HG02981 (cell line): ENCODE measurements at regions not wholly inside any gene's neighbourhood (a gene's known extent, or its start where the extent isn't known, plus 50 kb on each side); places are given as distances from the start of the nearest gene placed in this dataset.
"Not testable (repeated sequence)": the region's sequence is repeated elsewhere in the genome, so short reads cannot be mapped to it uniquely, and the experiment has no call there.

ENCODE experiments used
- ATAC-seq: cut with Tn5 transposase; IDR thresholded peaks from one replicate; pipeline ENCODE4 v1.9.1; 2021; ENCODE audit warnings: mild to moderate bottlenecking, moderate library complexity; ENCODE audit not compliant: unreplicated experiment

DNA sequence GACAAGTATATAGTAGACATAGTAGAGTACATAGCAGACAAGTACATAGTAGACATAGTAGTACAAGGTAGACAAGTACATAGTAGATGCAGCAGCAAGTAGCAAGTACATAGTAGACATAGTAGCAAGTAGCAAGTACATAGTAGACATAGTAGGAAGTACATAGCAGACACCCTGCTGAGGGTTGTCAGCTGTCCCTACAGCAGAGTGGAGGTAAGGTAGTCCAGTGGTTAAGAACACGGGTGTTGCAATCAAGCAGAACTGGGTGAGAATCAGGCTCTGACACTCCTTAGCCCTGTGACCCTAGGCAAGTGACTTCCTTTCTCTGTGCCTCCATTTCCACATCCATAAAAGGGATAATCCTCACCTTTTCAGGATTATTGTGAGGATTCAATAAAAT lies 94.7 kb downstream of the NOG start:
- no peak for ATAC-seq

DNA sequence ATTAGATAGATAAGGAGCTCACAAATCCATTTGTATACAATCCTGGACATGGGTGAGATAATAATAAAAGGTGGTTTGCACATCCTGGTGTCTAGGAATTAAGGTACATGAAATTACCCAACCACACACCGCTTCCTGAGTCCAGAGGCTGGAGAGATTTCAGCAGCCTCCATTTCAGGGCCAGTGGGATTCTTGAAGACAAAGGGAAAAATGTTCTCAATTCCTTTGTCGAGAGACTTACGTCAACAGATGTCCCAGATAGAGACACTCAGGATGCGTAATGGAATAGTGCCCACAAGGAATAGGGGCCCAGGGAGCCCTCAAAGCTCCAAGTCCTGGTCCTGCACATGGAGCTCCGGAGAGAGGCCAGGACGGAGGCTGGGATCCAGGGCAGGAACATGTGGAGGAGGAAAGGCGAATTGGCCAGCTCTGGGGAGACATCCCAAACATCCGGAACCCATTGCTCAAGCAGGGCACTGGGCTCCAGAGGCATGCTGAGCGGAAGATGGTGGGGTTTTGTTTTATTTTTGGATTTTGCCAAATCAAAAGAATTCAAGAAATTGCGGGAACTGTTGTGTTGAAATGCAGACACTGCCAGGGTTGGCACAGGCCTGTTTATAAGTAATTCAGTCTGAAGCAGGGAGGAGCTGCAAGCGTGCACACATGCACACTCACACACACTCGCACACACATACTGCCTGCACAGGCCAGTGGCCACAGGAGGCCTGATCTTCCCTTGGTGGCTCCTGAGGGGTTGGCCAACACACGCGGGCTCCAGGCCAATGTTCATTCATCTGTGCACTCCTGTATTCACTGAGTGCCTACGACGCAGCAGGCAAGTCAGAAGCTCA lies 97.2 kb downstream of the NOG start:
- no peak for ATAC-seq

DNA sequence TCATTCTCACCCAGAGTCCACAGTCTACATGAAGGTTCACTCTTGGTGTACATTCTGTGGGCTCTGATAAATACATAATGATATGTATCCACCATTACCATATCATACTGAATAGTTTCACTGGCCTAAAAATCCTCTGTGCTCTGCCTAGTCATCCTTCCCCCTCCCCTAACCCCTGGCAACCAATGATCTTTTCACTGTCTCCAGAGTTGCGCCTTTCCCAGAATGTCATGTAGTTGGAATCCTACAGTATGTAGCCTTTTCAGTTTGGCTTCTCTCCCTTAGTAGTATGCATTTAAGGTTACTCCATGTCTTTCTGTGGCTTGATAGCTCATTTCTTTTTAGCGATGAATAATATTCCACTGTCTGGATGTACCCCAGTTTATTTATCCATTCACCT lies 101.3 kb downstream of the NOG start:
- no peak for ATAC-seq

DNA sequence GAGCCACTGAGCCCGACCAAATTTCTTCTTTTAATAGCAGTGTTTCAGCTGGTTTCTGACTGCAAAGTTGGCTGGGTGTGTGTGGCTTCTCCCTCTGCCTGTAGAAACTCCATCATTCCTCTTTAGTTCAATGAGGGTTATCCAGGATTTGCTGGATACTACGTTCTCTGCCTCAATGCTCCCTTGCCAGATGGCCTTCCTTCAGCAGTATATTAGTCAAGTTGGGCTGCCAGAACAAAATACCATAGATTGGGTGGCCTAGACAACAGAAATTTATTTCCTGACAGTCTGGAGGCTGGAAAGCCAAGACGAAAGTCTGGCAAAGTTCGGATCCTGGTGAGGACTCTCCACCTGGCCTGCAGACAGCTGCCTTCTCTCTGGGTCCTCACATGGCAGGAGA lies 103.7 kb downstream of the NOG start:
- no peak for ATAC-seq

DNA sequence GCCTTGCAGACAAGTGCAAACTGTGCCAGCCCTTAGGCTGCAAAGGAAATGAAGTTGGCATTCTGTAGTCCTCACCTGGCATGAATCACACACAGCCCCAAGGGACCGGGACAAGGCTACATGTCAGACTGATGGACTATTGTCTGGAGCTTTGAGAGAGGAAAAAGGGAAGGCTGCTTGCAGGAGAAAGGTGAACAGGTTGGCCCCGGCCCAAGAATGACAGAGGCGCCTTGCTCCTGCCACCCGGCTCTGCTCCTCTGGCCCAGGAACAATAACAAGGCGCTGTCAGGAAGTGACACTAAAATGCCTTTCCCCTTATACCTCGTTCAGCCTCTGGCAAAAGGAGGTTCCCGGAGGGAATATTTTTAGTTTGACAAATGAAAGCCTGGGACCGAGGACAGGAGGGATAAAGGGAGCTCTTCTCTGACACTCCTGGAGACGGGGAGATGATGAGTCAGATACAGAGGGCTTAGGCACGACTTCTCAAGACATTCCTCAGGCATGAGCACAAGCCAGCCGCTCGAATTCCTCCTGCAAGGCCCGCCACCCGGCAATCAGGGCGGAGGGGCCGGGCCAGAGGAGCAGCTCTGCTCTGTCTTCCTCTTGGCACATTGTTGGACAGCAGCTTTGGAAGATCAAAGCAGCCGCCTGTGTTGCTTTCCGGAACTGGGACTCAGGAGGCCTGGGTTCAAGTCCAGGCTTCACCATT lies 105.8 kb downstream of the NOG start:
- no peak for ATAC-seq

DNA sequence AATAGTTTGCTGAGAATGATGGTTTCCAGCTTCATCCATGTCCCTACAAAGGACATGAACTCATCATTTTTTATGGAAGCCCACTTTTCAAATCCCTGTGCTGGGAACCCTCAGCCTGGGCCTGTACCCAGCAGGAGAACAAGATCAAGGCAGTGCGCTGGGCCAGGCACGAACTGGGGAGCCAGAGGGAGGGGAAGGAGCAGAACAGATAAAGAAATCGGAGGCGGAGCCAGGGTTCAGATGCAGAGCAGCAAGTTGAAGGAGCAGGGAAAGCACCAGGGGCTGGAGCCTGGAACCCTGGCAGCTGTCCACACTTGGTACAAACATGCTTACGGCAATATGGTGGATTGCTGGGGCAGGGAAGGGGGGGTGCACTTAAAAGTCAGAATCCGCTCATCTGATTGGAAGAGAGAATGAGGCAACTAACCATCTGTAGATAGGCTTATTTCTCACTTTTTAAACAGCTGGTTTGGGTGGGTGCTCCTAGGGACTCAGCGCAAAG lies 107.5 kb downstream of the NOG start:
- ATAC-seq, result no peak

DNA sequence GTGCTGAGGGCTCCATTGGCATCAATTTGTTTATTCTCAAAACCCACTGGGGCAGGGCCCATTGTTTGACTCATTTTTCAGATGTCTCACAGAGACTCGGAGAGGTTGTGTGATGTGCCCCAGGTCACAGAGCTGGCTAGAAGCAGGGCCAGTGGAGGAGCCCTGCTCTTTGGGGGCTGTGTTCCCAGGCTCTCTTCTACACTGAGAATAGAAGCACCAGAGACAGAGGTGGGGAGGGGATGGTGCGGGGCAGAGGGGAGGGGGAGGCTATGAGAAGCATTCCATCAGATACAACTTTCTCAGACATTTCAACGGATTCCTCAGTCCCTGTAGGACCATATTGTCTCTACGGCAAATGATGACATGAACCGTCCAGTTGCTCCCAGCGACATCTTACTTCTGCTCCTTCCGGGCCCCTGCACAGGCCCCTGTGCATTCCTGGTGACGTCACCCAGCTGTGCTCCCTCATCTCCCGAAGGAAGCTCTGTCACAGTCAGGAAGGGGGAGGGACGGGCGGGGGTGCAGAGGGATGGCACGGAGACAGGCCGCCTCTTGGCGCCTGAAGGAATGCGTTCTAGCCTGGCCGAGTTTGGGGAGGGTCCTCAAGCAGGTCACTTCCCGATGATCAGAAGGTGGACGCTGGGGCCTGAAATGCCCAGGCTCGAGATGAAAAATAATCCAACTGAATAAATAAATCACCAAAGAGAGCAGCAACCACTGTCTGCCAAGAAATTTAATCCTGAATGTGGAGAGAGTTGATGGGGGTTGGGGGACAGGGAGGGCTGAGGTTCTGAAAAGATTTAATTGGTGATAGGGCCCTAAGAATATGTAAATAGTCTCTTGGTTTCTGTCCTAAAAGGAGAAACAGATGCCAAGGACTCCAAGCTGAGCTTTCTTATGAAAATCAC lies 114.1 kb downstream of the NOG start:
- ATAC-seq, result no peak

DNA sequence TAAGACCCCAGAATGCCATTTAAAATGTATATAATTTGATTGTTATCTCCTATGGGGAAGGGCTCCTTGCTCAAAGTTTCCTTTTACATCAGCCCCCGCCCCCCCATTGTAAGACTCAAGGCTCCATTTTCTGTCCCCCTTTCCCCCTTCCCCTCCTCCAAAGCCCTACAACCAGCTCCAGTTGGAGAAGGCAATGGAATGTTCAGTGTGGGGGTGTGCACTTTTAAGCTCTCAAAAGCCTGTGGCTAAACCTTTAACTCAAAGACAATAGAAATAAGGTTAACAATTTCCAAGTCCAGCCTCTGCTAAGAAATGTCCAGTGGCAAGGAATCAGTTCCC lies 114.7 kb downstream of the NOG start:
- ATAC-seq, result no peak

DNA sequence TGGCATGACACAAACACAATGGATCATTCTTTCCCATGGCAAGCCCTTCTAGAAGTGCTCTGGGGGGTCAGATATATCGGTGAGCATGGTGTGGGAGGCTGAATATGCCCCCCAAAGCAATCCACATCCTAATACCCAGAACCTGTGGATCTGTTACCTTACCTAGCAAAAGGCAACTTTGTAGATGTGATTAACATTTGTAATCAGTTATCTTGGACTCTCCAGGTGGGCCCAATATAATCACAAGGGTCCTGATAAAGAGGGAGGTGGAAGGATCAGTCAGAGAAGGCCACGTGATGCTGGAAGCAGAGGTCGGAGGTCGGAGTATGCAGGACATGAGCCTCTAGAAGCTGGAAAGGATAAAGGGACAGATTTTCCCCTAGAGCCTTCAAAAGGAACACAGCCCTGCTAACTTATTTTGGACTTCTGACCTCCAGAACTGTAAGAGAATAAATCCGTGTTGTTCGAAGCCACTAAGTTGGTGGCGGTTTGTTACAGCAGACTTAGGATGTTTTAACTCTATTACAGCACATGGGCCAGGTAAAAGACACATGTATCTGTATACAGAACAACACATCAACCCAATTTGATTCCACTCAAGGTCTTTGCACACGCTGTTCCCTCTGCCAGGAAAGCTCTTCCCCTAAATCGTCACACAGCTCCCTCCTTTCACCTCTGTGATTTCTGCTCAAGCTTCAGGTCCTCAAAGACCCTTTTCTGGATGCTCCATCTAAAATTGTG lies 115.3 kb downstream of the NOG start:
- no peak for ATAC-seq

DNA sequence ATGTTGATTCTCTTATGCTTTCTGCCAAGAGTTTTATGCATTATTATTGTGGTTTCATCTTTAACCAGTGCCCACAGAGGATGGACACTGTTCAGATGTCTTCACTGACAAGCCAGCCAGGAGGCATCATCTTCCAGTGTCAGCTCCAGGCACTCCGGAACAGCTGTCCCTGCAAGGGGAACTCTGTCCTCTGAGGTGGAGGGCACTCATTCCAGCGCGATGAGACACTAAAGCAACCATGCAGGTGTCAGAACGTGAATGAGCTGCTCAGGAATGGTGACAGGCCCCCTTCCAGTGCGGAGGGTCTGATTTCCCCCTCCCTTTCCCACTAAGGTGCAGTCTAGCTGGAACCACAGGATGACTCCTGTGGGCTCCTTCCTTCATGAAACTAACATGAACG lies 117.5 kb downstream of the NOG start:
- ATAC-seq, result no peak

DNA sequence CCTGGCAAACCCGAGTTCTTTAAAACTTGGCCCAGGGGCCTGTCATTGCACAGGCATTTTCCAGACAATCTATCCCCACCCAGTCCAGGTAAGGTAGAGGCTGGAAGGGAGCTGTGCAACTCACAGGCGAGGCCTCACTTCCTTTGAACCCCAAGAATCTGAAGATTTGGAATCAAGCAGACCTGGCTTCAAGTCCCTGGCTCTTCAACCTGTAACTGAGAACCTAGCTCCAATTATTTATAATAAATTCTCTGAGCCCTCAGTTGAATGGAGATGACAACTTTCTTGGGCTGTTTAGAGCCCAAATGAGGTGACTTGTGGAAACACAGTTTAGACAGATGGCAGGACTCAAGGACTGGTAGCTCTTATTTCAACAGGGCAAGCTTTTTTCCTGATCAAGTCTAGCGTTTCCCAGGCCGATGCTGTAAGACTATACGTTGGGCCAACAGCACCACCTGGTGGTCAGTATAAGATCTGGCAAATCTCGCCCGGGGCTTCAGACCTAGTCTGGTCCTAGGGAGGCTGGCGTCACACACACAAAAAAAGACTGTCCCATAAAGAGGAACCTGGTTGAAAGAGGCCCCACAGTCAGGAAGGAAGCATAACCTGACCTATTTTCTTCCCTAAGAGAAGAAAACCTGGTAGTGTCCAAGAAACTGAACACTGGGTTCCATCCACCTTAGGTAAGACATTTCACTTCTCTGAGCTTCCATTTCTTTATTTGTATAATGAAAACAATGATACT lies 117.9 kb downstream of the C17orf67 start:
- ATAC-seq, result peak; percentile 80

DNA sequence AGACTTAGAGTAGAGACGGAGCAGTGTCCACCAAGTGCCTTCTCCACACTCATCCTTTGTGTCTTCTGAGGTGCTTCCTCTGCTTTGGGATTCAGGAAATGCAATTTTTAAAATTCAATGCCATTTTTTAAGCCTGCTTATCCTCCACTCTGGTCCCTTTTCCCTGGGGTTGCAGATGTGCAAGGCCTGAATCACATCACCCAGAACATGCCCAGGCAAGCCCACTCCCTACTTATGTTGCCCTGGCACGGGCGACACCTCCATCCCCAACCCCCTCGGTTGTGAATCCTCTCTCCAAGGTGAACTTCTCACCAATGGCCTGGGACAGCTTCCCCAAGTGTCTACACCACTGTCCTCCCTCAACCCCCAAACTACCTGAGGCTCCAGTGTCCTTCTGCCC lies 116.2 kb downstream of the C17orf67 start:
- no peak for ATAC-seq

DNA sequence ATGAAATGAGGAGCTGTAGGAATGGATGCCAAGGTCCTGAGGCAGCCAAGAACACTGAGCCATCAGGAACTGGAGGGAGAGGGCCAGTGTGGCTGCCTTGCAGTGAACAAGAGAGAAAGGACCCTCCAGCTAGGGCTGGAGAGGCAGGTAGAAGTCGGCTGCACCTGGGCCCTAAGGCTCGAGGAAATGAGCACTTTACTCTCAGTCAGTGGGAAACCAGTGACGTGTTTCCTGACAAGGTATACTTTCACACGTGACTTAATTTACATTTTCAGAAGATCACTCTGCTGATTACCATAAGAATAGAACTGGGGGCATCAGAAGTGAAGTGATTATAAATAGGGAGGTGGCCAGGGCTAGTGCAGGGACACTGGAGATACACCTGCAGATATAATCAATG lies 115.2 kb downstream of the C17orf67 start:
- no peak for ATAC-seq

DNA sequence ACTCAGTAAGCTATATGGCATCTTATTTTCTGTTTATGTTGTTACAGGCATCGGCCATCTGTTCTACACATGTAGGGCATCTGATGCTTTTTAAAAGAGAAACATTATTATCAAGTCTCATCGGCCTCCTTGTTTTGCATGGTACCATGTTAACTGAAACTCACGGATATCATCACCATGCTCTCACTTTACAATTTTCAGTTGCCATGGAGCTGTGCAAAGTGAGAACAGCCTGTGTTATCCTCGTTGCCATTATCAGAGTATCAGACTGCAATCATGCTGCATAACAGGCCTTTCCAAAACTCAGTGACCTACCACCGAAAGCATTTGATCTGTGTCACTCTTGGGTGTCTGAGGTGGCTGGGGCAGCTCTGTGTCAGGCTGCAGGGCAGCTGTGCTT lies 110.3 kb downstream of the C17orf67 start:
- no peak for ATAC-seq

DNA sequence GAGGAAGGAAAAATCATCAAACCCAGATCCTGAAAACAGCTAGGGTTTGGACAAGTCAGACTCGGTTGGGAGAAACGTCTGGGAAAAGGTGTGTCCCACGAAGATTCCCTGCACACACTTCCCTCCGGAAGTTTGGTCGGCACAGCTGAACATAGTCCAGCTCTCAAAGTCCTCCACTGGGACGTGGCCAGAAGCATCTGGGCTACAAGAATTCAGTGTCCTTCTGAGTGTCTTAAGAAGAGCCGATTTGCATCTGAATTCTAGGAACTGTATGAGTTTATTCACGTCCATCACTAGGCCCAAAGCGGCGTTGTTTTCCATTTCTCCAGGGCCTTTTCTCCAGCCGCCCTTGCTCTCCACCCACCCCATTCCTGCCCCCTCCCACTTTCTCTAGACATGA lies 109.1 kb downstream of the C17orf67 start:
- no peak for ATAC-seq

DNA sequence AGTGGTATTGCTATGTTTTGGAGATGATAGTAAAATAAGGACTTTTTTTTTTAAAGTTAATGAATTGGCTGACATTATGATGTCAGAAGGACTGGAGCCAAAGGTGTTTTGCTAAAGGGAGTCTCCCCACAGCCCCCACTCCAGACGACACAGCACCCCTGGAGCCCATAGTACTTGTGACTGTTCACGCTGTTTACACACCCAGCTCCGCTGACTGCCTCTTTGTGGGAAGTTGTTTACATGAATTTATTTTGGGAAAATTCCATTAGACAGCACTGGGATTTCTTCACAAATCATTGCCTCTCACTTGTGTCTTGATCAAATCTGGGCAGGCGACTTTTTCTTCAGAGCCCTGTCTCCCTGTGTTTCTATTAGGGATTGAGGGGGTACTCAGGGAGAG lies 108.6 kb downstream of the C17orf67 start:
- no peak for ATAC-seq

DNA sequence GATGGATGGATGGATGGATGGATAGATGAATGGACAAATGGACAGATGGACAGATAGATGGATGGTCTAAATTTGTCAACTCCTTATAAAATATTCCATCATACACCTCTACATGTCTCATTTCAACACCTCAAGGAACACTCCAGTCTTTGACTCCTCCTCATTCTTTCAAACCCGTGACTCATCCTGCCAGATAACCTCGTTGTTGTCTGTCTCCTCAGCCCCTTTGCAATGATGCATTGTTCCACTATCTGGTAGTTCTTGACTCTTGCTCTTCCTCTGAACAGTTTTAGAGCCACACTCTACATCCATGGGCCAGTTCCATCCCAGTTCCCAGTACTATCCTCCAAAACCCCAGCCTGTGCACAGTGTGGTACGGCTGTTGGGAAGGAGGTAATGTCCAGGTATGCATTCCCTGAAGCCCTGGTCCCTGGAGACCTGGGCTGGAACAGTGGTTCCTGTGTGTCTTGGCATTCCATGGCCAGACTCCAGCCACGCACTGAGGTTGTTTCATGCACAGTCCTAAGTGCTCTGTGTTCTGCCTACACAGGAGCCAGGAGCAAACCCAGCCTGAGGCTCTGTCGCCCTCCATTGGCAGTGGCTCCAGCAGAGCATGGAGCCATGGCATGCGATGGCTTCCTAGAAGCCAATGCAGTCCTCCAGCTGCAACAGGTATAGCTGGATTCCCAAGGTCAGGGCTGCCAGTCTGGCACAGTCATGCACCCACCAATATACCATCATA lies 105.7 kb downstream of the C17orf67 start:
- ATAC-seq, result no peak

DNA sequence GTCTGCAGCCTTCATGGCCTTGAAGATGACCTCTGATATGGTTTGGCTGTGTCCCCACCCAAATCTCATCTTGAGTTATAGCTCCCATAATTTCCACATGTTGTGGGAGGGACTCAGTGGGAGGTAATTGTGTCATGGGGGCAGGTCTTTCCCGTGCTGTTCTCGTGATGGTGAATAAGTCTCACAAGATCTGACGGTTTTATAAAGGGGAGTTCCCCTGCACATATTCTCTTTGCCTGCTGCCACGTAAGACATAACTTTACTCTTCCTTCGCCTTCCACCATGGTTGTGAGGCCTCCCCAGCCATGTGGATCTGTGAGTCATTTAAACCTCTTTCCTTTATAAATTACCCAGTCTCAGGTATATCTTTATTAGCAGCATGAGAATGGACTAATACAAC lies 102.6 kb downstream of the C17orf67 start:
- ATAC-seq, result not testable (repeated sequence)

DNA sequence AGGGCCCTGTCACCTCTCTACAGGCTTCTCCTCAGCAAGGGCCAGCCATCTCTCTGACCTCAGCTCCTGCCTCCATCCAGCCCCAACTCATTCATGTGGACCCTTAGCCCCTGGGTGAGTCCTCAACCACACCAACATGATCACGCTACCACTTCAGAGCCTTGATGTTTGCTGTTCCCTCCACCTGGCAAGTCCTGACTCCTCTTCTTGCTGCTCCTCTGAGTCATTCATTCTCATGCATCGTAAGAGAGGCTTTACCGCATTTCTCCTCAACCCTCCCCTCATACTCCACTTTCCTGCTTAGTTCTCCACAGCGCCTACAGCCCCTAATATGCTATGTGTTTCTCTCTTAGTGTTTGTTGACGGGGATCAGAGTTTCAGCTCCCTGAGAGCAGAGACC lies 99.9 kb downstream of the C17orf67 start:
- ATAC-seq, result no peak
